Stimulated activated naive B cell treated with anti-CD40 and anti-IgM and Interleukin-4, amounts not matched to agents 10 μg/mL and 1 μg/mL and 100 μg/mL, for 72 hours (primary cell): ENCODE measurements at regions not wholly inside any gene's neighbourhood (a gene's known extent, or its start where the extent isn't known, plus 50 kb on each side); places are given as distances from the start of the nearest gene placed in this dataset.
"Not testable (repeated sequence)": the region's sequence is repeated elsewhere in the genome, so short reads cannot be mapped to it uniquely, and the experiment has no call there.

ENCODE experiments used
- ATAC-seq, 2 donors: fragments of 150-1000 bp; cut with Tn5 transposase; replicated peaks; 2 replicates each; pipeline ENCODE4 v1.10.0; 2021; ENCODE audit warnings: moderate library complexity in 1 of 2
- DNase-seq: peaks from one replicate; pipeline ENCODE4 v3.0.0; 2021
- H3K27ac Mint-ChIP-seq: one replicate; pipeline ENCODE4 v1.8.0; 2022; ENCODE audit warnings: mild to moderate bottlenecking, mixed read lengths
- H3K27me3 Mint-ChIP-seq, 2 donors: one replicate each; pipeline ENCODE4 v1.8.0; 2022; ENCODE audit warnings: mixed read lengths in 2 of 2
- H3K36me3 Mint-ChIP-seq, 2 donors: one replicate each; pipeline ENCODE4 v1.8.0; 2022; ENCODE audit warnings: mixed read lengths in 2 of 2, mild to moderate bottlenecking in 1 of 2
- H3K4me1 Mint-ChIP-seq, 2 donors: one replicate each; pipeline ENCODE4 v1.8.0; 2022; ENCODE audit warnings: mixed read lengths in 2 of 2, mild to moderate bottlenecking in 1 of 2
- H3K4me3 Mint-ChIP-seq, 2 donors: one replicate each; pipeline ENCODE4 v1.8.0; 2022; ENCODE audit warnings: mild to moderate bottlenecking in 2 of 2, mixed read lengths in 2 of 2, moderate library complexity in 1 of 2
- H3K9me3 Mint-ChIP-seq, 2 donors: one replicate each; pipeline ENCODE4 v1.8.0; 2022; ENCODE audit warnings: mixed read lengths in 2 of 2, mild to moderate bottlenecking in 1 of 2

DNA sequence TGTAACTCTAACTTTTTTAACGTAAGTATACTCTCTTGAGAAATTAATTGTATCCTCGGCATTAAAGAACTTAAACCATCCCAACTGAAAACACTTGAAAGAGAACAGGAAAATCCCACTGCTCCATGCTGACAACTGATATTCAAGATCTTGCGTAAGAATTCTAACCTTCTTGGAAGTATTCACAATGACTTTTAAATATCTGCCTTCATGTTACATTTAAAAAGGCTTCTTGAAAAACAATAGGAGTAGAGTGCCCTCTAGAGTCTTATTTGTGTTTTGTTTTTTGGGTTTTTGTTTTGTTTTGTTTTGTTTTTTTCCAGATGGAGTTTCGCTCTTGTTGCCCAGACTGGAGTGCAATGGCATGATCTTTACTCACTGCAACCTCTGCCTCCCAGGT is 65.4 kb upstream of the DNAJC10 start:
- H3K27me3 Mint-ChIP-seq: peaks cover 0 to 12% of the 10 kb centered on the region in 2 donors
- H3K4me3 Mint-ChIP-seq: no peak overlapping the region
- H3K27ac Mint-ChIP-seq: no peak overlapping the region
- no peaks in the 10 kb centered on the region for H3K4me1 Mint-ChIP-seq
- peaks cover 0 to 1% of the 10 kb centered on the region in 2 donors for H3K36me3 Mint-ChIP-seq
- ATAC-seq: no peak
- no peak for DNase-seq
- H3K9me3 Mint-ChIP-seq: no peaks in the 10 kb centered on the region

DNA sequence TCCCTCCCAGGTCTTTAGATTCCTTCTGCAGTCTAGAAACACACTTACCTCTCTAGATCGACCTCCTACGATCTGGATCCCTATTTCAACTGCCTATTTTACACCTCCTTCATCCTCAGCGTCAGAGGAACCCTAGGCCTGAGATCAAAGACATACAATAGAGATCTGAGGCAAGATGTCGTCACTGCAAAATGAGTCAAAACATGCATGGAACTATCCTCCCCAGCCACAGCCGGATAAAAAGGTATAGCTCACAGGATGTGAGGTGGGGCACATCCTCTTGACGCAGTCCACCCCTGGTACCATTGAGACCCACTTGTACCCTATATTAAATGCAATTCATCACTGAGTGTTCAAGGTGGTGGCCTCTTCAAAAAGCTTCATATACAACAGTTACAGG is 63.7 kb upstream of the DNAJC10 start:
- Mint-ChIP-seq H3K27ac (no peak overlapping the region), H3K36me3 (peaks cover 0 to 1% of the 10 kb centered on the region in 2 donors), H3K4me3 (no peak overlapping the region), H3K27me3 (peaks cover 2 to 18% of the 10 kb centered on the region in 2 donors), H3K9me3 (no peaks in the 10 kb centered on the region), H3K4me1 (no peaks in the 10 kb centered on the region)
- ATAC-seq: no peak
- no peak for DNase-seq

DNA sequence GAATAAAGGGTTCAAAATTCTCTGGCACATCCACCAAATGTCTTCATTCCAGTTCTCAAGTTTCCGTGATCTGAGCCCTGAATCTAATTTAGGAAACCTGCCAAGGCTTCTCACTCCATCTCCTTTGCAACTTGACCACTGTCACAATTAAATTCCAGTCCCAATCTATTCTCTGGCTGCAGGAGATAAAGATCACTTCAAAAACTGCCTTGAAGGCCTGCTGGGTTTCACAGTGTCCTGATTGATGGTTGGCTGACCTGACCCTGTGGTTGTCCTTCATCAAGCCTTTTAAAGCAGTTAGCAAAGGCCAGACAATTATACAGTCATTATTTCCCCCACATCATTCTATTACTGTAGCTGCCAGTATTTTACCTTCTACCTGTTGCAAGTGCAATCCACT is 60.3 kb upstream of the DNAJC10 start:
- H3K9me3 Mint-ChIP-seq: no peaks in the 10 kb centered on the region
- H3K4me3 Mint-ChIP-seq: no peak overlapping the region
- H3K27ac Mint-ChIP-seq: no peak overlapping the region
- peaks cover 16 to 24% of the 10 kb centered on the region in 2 donors for H3K27me3 Mint-ChIP-seq
- peaks cover 0 to 1% of the 10 kb centered on the region in 2 donors for H3K36me3 Mint-ChIP-seq
- ATAC-seq (no peak), DNase-seq (no peak)
- no peaks in the 10 kb centered on the region for H3K4me1 Mint-ChIP-seq

DNA sequence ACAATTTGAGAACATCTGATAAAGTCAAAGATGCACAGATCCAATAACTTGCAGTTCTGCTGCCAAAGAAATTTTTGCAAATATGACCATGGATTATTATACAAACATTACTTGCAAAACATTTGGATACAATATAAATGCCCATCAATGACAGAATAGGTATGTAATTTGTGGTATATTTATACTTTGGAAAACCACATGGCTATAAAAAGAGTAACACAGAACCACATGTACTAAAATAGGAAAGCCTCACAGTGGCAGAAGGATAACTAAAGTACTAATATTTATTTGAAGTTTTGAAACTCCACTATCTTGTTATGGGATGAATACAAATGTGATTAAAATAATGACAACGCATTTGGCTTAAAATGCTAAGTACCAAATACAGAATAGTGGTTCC is 51.8 kb upstream of the DNAJC10 start:
- ATAC-seq: no peak
- H3K27me3 Mint-ChIP-seq: peaks cover 0 to 5% of the 10 kb centered on the region in 2 donors
- H3K36me3 Mint-ChIP-seq: no peaks in the 10 kb centered on the region
- no peak overlapping the region for H3K4me3 Mint-ChIP-seq
- H3K9me3 Mint-ChIP-seq: no peaks in the 10 kb centered on the region
- peaks cover 5 to 11% of the 10 kb centered on the region in 2 donors for H3K4me1 Mint-ChIP-seq
- no peak overlapping the region for H3K27ac Mint-ChIP-seq
- no peak for DNase-seq

DNA sequence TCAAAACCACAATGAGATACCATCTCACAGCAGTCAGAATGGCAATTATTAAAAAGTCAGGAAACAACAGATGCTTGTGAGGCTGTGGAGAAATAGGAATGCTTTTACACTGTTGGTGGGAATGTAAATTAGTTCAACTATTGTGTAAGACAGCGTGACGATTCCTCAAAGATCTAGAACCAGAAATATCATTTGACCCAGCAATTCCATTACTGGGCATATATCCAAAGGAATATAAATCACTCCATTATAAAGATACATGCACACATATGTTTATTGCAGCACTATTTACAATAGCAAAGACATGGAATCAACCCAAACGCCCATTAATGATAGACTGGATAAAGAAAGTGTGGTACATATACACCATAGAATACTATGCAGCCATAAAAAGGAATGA is 50.6 kb upstream of the DNAJC10 start:
- H3K27ac Mint-ChIP-seq, H3K36me3 Mint-ChIP-seq, ATAC-seq, DNase-seq, H3K4me3 Mint-ChIP-seq, H3K27me3 Mint-ChIP-seq, H3K9me3 Mint-ChIP-seq: not testable (repeated sequence)
- peaks cover 5 to 11% of the 10 kb centered on the region in 2 donors for H3K4me1 Mint-ChIP-seq
